22Rv1 (cell line): ENCODE measurements at regions not wholly inside any gene's neighbourhood (a gene's known extent, or its start where the extent isn't known, plus 50 kb on each side); places are given as distances from the start of the nearest gene placed in this dataset.
"Not testable (repeated sequence)": the region's sequence is repeated elsewhere in the genome, so short reads cannot be mapped to it uniquely, and the experiment has no call there.

Experiments
- ZFX ChIP-seq: fragments of 450-650 bp; IDR thresholded peaks from 2 replicates; pipeline ENCODE4 v1.6.1; 2017; ENCODE audit warnings: antibody characterized with exemption, borderline replicate concordance
- TF ChIP-seq, protein P1 (sequence below): fragments of 450-650 bp; IDR thresholded peaks from 2 replicates; pipeline ENCODE4 v1.5.1; 2017; ENCODE audit warnings: mild to moderate bottlenecking

DNA sequence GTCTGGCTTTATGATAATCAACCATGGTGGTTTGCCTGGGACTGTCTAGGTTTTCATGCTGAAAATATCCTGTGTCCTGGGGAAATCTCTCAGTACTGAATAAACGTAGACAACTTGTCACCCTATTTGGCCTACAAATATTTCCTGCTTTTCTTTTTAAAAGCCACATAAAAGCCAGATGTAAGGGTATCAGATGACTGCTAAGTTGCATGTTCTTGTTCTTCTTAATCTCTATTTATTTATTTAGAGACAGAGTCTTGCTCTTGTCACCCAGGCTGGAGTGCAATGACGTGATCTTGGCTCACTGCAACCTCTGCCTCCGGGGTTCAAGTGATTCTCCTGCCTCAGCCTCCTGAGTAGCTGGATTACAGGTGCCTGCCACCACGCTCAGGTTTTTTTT, 117.7 kb downstream of the DCK start:
- TF ChIP-seq, protein P1, sequence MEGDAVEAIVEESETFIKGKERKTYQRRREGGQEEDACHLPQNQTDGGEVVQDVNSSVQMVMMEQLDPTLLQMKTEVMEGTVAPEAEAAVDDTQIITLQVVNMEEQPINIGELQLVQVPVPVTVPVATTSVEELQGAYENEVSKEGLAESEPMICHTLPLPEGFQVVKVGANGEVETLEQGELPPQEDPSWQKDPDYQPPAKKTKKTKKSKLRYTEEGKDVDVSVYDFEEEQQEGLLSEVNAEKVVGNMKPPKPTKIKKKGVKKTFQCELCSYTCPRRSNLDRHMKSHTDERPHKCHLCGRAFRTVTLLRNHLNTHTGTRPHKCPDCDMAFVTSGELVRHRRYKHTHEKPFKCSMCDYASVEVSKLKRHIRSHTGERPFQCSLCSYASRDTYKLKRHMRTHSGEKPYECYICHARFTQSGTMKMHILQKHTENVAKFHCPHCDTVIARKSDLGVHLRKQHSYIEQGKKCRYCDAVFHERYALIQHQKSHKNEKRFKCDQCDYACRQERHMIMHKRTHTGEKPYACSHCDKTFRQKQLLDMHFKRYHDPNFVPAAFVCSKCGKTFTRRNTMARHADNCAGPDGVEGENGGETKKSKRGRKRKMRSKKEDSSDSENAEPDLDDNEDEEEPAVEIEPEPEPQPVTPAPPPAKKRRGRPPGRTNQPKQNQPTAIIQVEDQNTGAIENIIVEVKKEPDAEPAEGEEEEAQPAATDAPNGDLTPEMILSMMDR, result not testable (repeated sequence)
- not testable (repeated sequence) for TF ChIP-seq ZFX
